GM08714 (cell line): ENCODE measurements at regions not wholly inside any gene's neighbourhood (a gene's known extent, or its start where the extent isn't known, plus 50 kb on each side); places are given as distances from the start of the nearest gene placed in this dataset.
"Not testable (repeated sequence)": the region's sequence is repeated elsewhere in the genome, so short reads cannot be mapped to it uniquely, and the experiment has no call there.

Experiments
- H3K4me3 ChIP-seq: fragments of 200-500 bp; sonication (Bioruptor generic); 2 replicates; pipeline ENCODE4 v1.5.1; 2014; ENCODE audit warnings: mild to moderate bottlenecking, low read length, inconsistent platforms
- ZNF274 ChIP-seq: IDR thresholded peaks from 2 replicates; pipeline ENCODE4 v1.6.1; 2012; ENCODE audit warnings: mild to moderate bottlenecking, low read depth, low read length

DNA sequence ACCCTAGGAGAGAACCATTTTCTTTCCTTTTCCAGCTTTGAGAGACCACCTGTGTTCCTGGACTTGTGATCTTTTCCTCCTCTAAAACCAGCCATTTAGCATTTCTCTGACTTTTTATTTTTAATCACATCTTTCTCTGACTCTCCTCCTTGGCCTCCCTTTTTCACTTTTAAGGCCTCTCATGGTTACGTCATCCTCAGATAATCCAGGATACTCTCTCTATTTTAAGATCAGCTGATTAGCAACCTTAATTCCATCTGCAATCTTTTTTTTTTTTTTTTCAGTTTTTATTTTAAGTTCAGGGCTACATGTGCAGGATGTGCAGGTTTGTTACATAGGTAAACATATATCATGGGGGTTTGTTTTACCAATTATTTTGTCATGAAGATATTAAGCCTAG lies 54.0 kb downstream of the RFPL4B start:
- H3K4me3 ChIP-seq, result no peak overlapping the region
- TF ChIP-seq ZNF274, result no peak

DNA sequence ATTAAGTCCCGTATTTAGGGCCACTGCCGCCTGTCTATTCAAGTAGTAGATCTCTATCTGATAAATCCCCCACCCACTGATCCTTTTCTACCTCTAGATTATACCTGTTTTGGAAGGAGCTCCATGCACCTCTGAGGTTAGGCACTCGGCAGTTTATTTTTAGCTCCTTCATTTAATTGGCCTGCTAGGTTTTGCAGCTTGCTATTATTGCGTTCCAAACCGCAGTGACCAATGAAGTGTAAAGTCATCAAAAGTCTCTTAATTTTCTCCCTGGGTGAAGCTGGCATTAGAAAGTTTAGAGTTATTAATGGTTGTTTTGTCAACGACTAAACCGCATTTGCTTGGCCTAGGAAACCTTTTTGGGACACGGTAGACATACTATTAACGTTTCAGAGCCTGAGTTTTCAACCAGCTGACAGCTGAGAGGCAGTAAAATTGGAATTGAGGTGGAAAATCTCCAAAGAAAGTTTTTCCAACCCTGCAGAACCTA lies 60.0 kb downstream of the RFPL4B start:
- TF ChIP-seq ZNF274, result no peak
- H3K4me3 ChIP-seq, result no peak overlapping the region

DNA sequence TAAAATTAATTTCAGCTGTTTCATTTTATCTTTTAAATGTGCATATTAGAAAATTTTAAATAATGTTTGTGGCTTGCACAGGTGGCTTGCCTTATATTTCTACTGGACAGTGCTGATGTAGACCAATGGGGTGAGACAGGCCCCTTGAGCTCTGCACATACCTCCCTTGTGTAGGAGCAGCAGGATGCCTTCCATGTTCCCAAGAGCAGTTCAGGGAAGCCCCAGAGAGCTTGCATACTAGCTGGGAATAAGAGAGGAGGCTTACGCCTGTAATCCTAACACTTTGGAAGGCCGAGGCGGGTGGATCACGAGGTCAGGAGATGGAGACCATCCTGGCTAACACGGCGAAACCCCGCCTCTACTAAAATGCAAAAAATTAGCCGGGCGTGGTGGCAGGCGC lies 61.4 kb downstream of the RFPL4B start:
- TF ChIP-seq ZNF274, result no peak
- H3K4me3 ChIP-seq, result no peak overlapping the region

DNA sequence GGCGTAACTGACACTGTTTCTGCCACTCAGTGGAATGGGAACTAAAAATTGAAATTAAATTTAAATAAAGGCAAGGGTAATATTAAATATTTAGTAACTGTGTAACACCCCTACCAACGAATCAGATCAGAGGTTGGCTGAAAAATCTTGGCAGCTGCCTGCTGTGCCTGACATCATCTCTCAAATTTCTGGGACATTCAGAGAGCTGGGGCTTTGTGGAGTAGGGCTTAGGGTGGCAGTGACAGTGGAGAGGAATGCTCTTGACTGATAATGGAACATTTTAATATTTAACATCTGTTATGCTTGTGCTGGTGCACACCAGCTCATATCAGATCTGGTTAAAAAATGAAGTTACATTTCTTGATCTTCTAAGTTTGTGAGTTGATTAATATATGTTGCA lies 62.2 kb downstream of the RFPL4B start:
- H3K4me3 ChIP-seq, result no peak overlapping the region
- TF ChIP-seq ZNF274, result no peak

DNA sequence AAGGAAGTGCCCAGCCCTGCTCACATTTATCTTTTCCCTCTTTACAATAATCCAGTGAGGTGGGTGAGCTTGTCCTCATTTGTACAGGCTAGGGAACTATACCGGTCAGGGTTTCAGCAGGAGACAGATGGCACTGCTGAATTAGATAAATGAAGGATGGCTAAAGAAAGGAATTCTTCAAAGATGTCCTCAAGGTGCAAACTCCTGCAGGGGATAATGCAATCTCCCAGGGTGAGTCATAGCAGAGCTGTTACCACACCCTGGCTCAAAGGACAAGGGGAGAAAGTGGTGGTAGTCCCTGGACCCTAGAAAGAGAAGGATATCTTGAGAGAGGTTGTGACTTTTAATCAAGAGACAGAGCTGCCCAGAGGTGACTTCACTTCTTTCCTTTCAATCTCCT lies 66.7 kb downstream of the RFPL4B start:
- no peak for TF ChIP-seq ZNF274
- H3K4me3 ChIP-seq, result no peak overlapping the region

DNA sequence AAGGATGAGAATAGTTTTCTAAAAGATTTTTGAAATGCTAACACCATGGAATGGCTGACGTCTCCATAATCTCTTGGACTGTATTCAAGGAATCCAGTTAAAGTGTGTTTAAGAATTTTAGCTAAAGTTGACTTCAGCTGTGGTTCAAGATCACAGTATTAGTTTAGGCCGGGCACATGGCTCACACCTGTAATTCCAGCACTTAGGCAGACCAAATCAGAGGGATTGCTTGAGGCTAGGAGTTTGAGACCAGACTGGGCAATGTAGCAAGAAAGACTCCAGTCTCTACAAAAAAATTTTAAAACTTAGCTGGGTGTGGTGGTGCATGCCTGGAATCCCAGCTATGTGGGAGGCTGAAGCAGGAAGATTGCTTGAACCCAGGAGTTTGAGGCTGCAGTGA lies 68.2 kb downstream of the RFPL4B start:
- no peak for TF ChIP-seq ZNF274
- no peak overlapping the region for H3K4me3 ChIP-seq

DNA sequence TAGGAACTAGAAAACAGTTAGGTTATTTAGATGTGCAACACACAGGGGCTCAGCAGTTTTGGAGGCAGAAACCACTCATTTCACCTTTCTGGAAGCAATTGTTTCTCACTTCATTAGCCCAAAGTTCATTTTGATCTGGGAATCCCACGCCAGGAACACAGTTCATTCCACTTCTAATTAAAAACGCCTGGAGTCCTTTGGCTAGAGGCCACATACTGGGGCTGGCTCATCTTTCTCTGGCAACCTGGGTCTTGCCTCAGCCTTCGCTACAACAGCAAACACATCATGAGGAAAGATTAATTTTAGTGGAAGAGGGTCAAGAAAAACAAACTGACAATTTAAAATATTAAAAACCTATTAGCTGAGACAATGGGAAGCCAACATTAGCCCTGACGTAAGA lies 69.7 kb downstream of the RFPL4B start:
- TF ChIP-seq ZNF274, result no peak
- no peak overlapping the region for H3K4me3 ChIP-seq

DNA sequence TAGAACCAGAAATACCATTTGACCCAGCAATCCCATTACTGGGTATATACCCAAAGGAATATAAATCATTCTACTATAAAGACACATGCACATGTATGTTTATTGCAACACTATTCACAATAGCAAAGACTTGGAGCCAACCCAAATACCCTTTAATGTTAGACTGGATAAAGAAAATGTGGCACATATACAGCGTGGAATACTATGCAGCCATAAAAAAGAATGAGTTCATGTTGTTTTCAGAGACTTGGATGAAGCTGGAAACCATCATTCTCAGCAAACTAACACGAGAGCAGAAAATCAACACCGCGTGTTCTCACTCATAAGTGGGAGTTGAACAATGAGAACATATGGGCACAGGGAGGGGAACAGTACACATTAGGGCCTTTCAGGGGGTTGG lies 79.9 kb downstream of the RFPL4B start:
- not testable (repeated sequence) for H3K4me3 ChIP-seq

DNA sequence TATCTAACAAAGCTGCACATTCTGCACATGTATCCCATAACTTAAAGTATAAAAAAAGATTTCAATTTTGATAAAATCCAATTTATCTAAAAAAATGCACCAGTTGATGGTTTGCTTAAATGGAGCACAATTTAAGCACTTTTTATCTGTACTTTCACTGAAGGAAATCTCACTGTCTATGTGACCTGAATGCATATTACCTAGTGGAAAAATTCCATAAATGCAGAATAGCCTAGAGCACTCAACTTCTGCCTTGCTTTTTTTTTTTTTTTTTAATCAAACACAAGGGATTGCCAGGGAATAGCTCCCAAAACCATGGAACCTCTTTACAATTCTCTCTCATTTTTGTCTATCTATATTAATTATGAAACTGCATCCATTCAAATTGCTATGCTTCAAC lies 80.4 kb downstream of the RFPL4B start:
- no peak for TF ChIP-seq ZNF274
- no peak overlapping the region for H3K4me3 ChIP-seq

DNA sequence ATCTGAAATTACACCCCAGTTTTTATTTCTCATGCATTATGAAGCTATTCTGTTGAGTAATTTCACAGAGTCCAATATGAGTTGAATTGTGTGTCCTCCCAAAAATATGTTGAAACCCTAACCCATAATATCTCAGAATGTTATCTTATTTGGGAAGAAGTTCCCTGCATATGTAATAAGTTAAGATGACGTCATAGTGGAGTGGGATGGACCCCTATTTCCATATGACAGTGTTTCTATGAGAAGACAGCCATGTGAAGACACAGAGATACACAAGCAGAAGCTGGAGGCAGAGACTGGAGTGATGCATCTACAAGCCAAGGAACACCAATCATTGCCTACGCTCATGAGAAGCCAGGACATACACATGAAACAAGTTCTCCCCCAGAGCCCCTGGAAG lies 81.3 kb downstream of the RFPL4B start:
- H3K4me3 ChIP-seq, result no peak overlapping the region

DNA sequence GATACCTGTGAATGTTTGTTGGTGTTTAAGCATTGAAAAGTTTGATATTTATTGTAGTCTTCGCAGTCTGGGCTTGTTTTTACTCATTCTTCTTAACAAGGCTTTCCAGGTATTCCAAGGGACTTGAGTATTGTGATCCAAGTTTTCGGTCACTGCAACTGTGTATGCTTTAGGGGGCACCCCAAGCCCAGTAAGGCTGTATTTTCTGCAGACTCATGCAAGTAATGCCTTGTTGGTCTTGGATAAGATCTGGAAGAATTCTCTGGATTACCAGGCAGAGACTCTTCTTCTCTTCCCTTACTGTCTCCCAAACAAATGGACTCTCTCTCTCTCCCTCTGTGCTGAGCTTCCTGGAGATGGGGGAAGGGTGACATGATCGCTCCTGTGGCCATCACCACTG lies 82.1 kb downstream of the RFPL4B start:
- H3K4me3 ChIP-seq, result no peak overlapping the region
- no peak for TF ChIP-seq ZNF274

More for the DNA sequence above, 81.3 kb downstream of the RFPL4B start:
- TF ChIP-seq ZNF274, result no peak

DNA sequence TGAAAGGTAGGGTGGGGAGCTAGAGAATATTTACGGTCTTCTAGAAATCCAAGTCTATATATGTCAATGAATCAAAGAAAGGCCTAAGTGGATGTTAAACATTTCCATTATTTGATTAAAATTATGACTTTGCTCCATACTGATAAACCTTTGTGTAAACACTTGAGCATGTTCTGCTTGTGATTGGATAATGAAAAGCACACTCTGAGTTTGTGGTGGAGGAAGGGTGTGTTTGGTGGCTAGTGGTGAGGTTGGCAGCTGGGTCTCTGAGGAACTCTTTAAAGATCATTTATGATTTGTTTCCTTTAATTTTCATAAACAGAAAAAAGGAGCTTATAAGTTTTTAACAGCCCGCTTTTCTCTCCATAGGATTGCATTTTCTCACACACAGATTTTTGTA lies 84.7 kb downstream of the RFPL4B start:
- H3K4me3 ChIP-seq, result no peak overlapping the region
- TF ChIP-seq ZNF274, result no peak

DNA sequence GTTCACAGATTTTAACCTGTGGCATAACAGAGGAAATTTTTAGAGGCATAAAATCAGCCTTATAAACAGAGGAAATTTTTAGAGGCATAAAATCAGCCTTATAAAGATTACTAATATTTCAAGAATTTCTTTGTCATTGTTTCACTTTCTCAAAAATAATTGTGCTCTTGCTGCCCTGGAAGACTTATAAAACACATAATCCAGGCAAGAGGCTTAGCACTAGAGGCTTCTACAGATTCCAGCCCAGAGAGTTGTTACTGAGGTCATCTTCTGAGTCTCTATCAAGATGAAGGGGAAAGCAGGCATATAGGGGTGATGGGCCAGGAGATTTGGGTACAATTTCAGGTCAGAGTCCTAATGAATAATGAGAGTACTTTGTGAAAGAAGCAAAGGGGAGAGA lies 85.7 kb downstream of the RFPL4B start:
- H3K4me3 ChIP-seq, result no peak overlapping the region
- no peak for TF ChIP-seq ZNF274

DNA sequence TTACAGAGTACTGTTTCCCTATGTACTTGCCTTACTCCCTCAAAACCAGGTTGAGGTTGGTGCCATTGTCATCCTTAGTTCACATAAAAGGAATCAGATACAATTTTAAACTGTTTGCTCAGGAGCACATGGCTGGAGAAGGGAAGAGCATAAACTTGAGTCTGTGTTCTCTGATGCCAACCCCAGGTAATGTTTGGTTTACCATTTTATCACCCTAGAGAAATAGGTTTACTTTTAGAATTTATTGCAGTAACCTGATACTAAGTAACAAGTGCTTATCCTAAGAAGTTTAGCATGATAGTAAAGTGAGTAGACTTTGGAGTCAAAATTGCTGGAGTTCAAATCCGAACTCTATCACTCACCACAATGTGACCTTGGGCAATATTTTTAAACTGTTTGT lies 86.3 kb downstream of the RFPL4B start:
- TF ChIP-seq ZNF274, result no peak
- H3K4me3 ChIP-seq, result no peak overlapping the region

DNA sequence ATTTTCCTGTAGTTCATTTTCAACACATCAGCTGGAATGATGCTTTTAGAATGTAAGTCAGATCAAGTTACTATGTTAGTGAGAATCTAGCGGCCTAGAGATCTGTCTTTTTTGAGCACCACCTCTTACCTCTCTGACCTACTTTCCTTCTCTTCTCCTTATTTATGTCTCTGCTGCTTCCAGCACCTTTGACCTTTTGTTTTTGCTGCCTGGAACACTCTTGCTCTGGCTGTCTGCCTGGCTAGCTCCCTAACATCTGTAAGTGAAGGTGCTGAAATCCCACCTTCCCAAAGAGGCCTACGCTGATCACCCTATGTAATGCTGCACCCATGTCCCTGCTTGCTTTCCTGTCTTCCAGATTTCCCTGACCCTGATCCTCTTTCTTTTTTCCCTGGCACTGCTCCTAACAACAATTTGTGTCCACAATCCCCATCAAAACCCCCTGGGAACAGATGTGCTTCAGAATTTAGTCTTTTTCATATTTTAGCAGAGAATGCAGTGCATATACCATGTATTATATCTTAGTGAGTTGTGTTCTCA lies 87.8 kb downstream of the RFPL4B start:
- H3K4me3 ChIP-seq, result no peak overlapping the region
- no peak for TF ChIP-seq ZNF274

DNA sequence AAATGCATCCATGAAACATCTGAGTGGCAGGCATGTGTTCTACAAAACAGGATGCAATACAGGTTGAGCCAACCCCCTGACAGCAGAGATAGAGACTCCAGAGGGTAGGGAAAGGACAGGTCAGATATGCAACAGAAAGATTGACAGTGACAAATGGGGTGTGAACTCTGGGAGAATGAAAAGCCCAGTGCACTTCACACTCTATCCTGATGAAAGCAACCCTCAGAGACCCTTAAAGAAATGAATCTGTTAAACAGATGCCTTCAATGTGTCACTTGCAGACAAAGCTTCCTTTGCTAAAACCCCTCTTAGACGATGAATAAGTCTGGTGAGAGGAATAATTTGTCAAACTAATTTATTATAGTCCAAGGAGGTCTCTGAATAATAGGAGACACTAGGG lies 89.9 kb downstream of the RFPL4B start:
- no peak for TF ChIP-seq ZNF274

More for the DNA sequence above, 89.9 kb downstream of the RFPL4B start:
- no peak overlapping the region for H3K4me3 ChIP-seq
